T-helper 17 cell (primary cell): ENCODE measurements at regions not wholly inside any gene's neighbourhood (a gene's known extent, or its start where the extent isn't known, plus 50 kb on each side); places are given as distances from the start of the nearest gene placed in this dataset.

Experiments used
- ATAC-seq: fragments of 150-1000 bp; cut with Tn5 transposase; 2 replicates; pipeline ENCODE4 v1.10.0; 2021; ENCODE audit warnings: mild to moderate bottlenecking, moderate library complexity
- DNase-seq, 3 donors: peaks; one replicate each; pipeline versions ENCODE4 v3.0.0 to v3.0.0-alpha.2; 2020 to 2021
- H3K9me3 ChIP-seq: one replicate; pipeline ENCODE4 v1.7.0; 2013; ENCODE audit warnings: low read length, mild to moderate bottlenecking; ENCODE audit not compliant: control insufficient read depth, poor library complexity, severe bottlenecking
- H3K27ac Mint-ChIP-seq: one replicate; pipeline ENCODE4 v1.8.0; 2022; ENCODE audit warnings: mild to moderate bottlenecking, moderate library complexity, mixed read lengths
- H3K27me3 Mint-ChIP-seq: one replicate; pipeline ENCODE4 v1.8.0; 2022; ENCODE audit warnings: mixed read lengths
- H3K36me3 Mint-ChIP-seq: one replicate; pipeline ENCODE4 v1.8.0; 2022; ENCODE audit warnings: low read depth, mixed read lengths
- H3K4me1 Mint-ChIP-seq: one replicate; pipeline ENCODE4 v1.8.0; 2022; ENCODE audit warnings: mild to moderate bottlenecking, mixed read lengths
- H3K4me3 Mint-ChIP-seq: one replicate; pipeline ENCODE4 v1.8.0; 2022; ENCODE audit warnings: mild to moderate bottlenecking, moderate library complexity, mixed read lengths

- Mint-ChIP-seq H3K4me3 (no peak overlapping the region), H3K27ac (no peak overlapping the region), H3K4me1 (peaks cover 2% of the 10 kb centered on the region), H3K27me3 (peaks cover 45% of the 10 kb centered on the region), H3K36me3 (no peaks in the 10 kb centered on the region)
- ATAC-seq (no peak), DNase-seq (no peak)
- H3K9me3 ChIP-seq: no peaks in the 10 kb centered on the region
Measured at GRCh38 chr2:224325941-224326340, 76.0 kb downstream of the FAM124B start.

- H3K4me1 Mint-ChIP-seq: peaks cover 2% of the 10 kb centered on the region
- no peak overlapping the region for H3K4me3 Mint-ChIP-seq
- no peaks in the 10 kb centered on the region for H3K36me3 Mint-ChIP-seq
- no peak for DNase-seq
- peaks cover 46% of the 10 kb centered on the region for H3K27me3 Mint-ChIP-seq
- no peak overlapping the region for H3K27ac Mint-ChIP-seq
- ATAC-seq: no peak
- no peaks in the 10 kb centered on the region for H3K9me3 ChIP-seq
Measured at GRCh38 chr2:224324604-224325003, 77.3 kb downstream of the FAM124B start.

GRCh38 chr2:224320660-224321059, 81.2 kb downstream of the FAM124B start:
- H3K27ac Mint-ChIP-seq: no peak overlapping the region
- no peak for ATAC-seq
- H3K4me3 Mint-ChIP-seq: no peak overlapping the region
- no peak for DNase-seq
- peaks cover 2% of the 10 kb centered on the region for H3K4me1 Mint-ChIP-seq
- H3K36me3 Mint-ChIP-seq: no peaks in the 10 kb centered on the region
- H3K9me3 ChIP-seq: no peaks in the 10 kb centered on the region
- H3K27me3 Mint-ChIP-seq: peaks cover 33% of the 10 kb centered on the region

GRCh38 chr2:224319750-224320149, 82.2 kb downstream of the FAM124B start:
- H3K27me3 Mint-ChIP-seq: peaks cover 37% of the 10 kb centered on the region
- H3K4me1 Mint-ChIP-seq: peaks cover 2% of the 10 kb centered on the region
- ATAC-seq (no peak), DNase-seq (no peak)
- H3K4me3 Mint-ChIP-seq: peak overlapping the region; percentile 36
- no peaks in the 10 kb centered on the region for H3K9me3 ChIP-seq
- H3K36me3 Mint-ChIP-seq: no peaks in the 10 kb centered on the region
- H3K27ac Mint-ChIP-seq: no peak overlapping the region

- H3K36me3 Mint-ChIP-seq: peaks cover 2% of the 10 kb centered on the region
- H3K9me3 ChIP-seq: no peaks in the 10 kb centered on the region
- H3K27ac Mint-ChIP-seq: no peak overlapping the region
- no peak overlapping the region for H3K4me3 Mint-ChIP-seq
- H3K4me1 Mint-ChIP-seq: peaks cover 3% of the 10 kb centered on the region
- no peak for ATAC-seq
- H3K27me3 Mint-ChIP-seq: peaks cover 54% of the 10 kb centered on the region
- no peak for DNase-seq
Measured at GRCh38 chr2:224312741-224313140, 89.2 kb downstream of the FAM124B start.

- Mint-ChIP-seq H3K36me3 (peaks cover 2% of the 10 kb centered on the region), H3K27ac (no peak overlapping the region), H3K4me3 (no peak overlapping the region), H3K27me3 (peaks cover 50% of the 10 kb centered on the region), H3K4me1 (peaks cover 3% of the 10 kb centered on the region)
- ATAC-seq (no peak), DNase-seq (no peak)
- H3K9me3 ChIP-seq: no peaks in the 10 kb centered on the region
Measured at GRCh38 chr2:224310943-224311625, 90.8 kb downstream of the FAM124B start.

GRCh38 chr2:224309176-224309575, 92.7 kb downstream of the FAM124B start:
- ATAC-seq: no peak

GRCh38 chr2:224308272-224308911, 93.5 kb downstream of the FAM124B start:
- Mint-ChIP-seq H3K27ac (no peak overlapping the region), H3K4me3 (no peak overlapping the region), H3K27me3 (peaks cover 35% of the 10 kb centered on the region), H3K4me1 (peaks cover 5% of the 10 kb centered on the region), H3K36me3 (peaks cover 2% of the 10 kb centered on the region)
- no peak for ATAC-seq
- DNase-seq: no peak
- H3K9me3 ChIP-seq: no peaks in the 10 kb centered on the region

More at GRCh38 chr2:224309176-224309575, 92.7 kb downstream of the FAM124B start:
- peaks cover 2% of the 10 kb centered on the region for H3K36me3 Mint-ChIP-seq
- DNase-seq: no peak
- no peak overlapping the region for H3K4me3 Mint-ChIP-seq
- peaks cover 43% of the 10 kb centered on the region for H3K27me3 Mint-ChIP-seq
- peaks cover 5% of the 10 kb centered on the region for H3K4me1 Mint-ChIP-seq
- H3K9me3 ChIP-seq: no peaks in the 10 kb centered on the region
- H3K27ac Mint-ChIP-seq: no peak overlapping the region

GRCh38 chr2:224302952-224303351, 99.0 kb downstream of the FAM124B start:
- Mint-ChIP-seq H3K4me1 (peaks cover 2% of the 10 kb centered on the region), H3K4me3 (no peak overlapping the region), H3K36me3 (peaks cover 3% of the 10 kb centered on the region), H3K27ac (no peak overlapping the region), H3K27me3 (peaks cover 14% of the 10 kb centered on the region)
- H3K9me3 ChIP-seq: no peaks in the 10 kb centered on the region
- ATAC-seq (no peak), DNase-seq (no peak)

- no peak overlapping the region for H3K4me3 Mint-ChIP-seq
- no peaks in the 10 kb centered on the region for H3K9me3 ChIP-seq
- H3K36me3 Mint-ChIP-seq: peaks cover 3% of the 10 kb centered on the region
- no peak for ATAC-seq
- no peak overlapping the region for H3K27ac Mint-ChIP-seq
- H3K4me1 Mint-ChIP-seq: no peaks in the 10 kb centered on the region
- no peak for DNase-seq
- H3K27me3 Mint-ChIP-seq: peaks cover 71% of the 10 kb centered on the region
Measured at GRCh38 chr2:224293976-224294375, 107.9 kb downstream of the FAM124B start.

- H3K27me3 Mint-ChIP-seq: peaks cover 50% of the 10 kb centered on the region
- H3K4me1 Mint-ChIP-seq: no peaks in the 10 kb centered on the region
- H3K36me3 Mint-ChIP-seq: no peaks in the 10 kb centered on the region
- H3K9me3 ChIP-seq: no peaks in the 10 kb centered on the region
- no peak overlapping the region for H3K27ac Mint-ChIP-seq
- no peak for DNase-seq
- no peak overlapping the region for H3K4me3 Mint-ChIP-seq
- ATAC-seq: no peak
Measured at GRCh38 chr2:224287531-224287930, 114.4 kb downstream of the FAM124B start.

- peaks cover 50% of the 10 kb centered on the region for H3K27me3 Mint-ChIP-seq
- no peak overlapping the region for H3K4me3 Mint-ChIP-seq
- H3K36me3 Mint-ChIP-seq: no peaks in the 10 kb centered on the region
- ATAC-seq (no peak), DNase-seq (no peak)
- H3K9me3 ChIP-seq: no peaks in the 10 kb centered on the region
- H3K4me1 Mint-ChIP-seq: no peaks in the 10 kb centered on the region
- H3K27ac Mint-ChIP-seq: no peak overlapping the region
Measured at GRCh38 chr2:224286923-224287322, 115.0 kb downstream of the FAM124B start.

GRCh38 chr2:224284134-224284946, 117.6 kb downstream of the FAM124B start:
- no peak for ATAC-seq
- peaks cover 48% of the 10 kb centered on the region for H3K27me3 Mint-ChIP-seq
- DNase-seq: no peak
- H3K4me3 Mint-ChIP-seq: no peak overlapping the region
- peaks cover 2% of the 10 kb centered on the region for H3K36me3 Mint-ChIP-seq
- H3K27ac Mint-ChIP-seq: no peak overlapping the region
- no peaks in the 10 kb centered on the region for H3K9me3 ChIP-seq
- no peaks in the 10 kb centered on the region for H3K4me1 Mint-ChIP-seq
